HCT116 (cell line): ENCODE measurements at regions not wholly inside any gene's neighbourhood (a gene's known extent, or its start where the extent isn't known, plus 50 kb on each side); places are given as distances from the start of the nearest gene placed in this dataset.

Experiments used
- ATAC-seq: fragments of 200-7000 bp; cut with Tn5 transposase; 2 replicates; pipeline ENCODE4 v1.9.1; 2020; ENCODE audit warnings: mild to moderate bottlenecking, moderate library complexity
- BruUV-seq: library from RNA; stranded (reverse); fragments of 400-500 nt; replicated peaks from 2 replicates; lab custom pipeline; 2021; lab: Mats Ljungman, UMichigan
- CTCF ChIA-PET: fragments of 300-600 bp; sonication (Branson Sonifier 250); formaldehyde crosslinking; loops from one replicate; lab custom pipeline; 2021; ENCODE audit warnings: antibody characterized with exemption; lab: Charles Lee
- POLR2A ChIA-PET: fragments of 300-600, 350-600 bp; sonication (Branson Sonifier 250); formaldehyde crosslinking; loops from one replicate; lab custom pipeline; 2021; ENCODE audit warnings: antibody characterized with exemption; lab: Charles Lee
- RAD21 ChIA-PET, 2 experiments: fragments of 300-600 bp; sonication (Branson Sonifier 250); formaldehyde crosslinking; loops; one replicate each; lab custom pipeline; 2023; ENCODE audit warnings: low total read pairs in 2 of 2; ENCODE audit not compliant: uncharacterized antibody in 2 of 2, unreplicated experiment in 2 of 2, low non-redundant PET in 1 of 2; lab: Charles Lee
- DNase-seq: peaks from one replicate; pipeline ENCODE4 v3.0.0-alpha.2; 2010; ENCODE audit warnings: low read depth, low spot score
- H2AFZ ChIP-seq: fragments of 200-600 bp; shearing (Covaris generic), sonication (generic); 2 replicates; pipeline ENCODE4 v1.6.1; 2017; ENCODE audit warnings: low read depth, mixed run types, mixed read lengths, antibody characterized with exemption, low read length; ENCODE audit not compliant: poor library complexity, severe bottlenecking
- H3K27ac ChIP-seq: 2 replicates; pipeline ENCODE4 v1.5.1; 2012; ENCODE audit warnings: low read depth, low read length
- H3K27me3 ChIP-seq: fragments of 200-600 bp; sonication (generic); 2 replicates; pipeline ENCODE4 v1.6.1; 2016; ENCODE audit warnings: mixed run types, low read length, mixed read lengths; ENCODE audit not compliant: insufficient read depth
- H3K36me3 ChIP-seq, 2 experiments: fragments of 200-500 bp in 1 of 2; fragments of 200-600 bp in 1 of 2; sonication (Bioruptor generic) in 1 of 2; sonication (generic) in 1 of 2; 2 replicates each; pipeline versions ENCODE4 v1.5.1 to v1.6.1; 2014 to 2016; ENCODE audit warnings: low read length in 2 of 2, inconsistent platforms in 1 of 2, mixed read lengths in 1 of 2, mixed run types in 1 of 2; ENCODE audit not compliant: insufficient read depth in 2 of 2, control insufficient read depth in 1 of 2
- H3K4me1 ChIP-seq, 2 experiments: fragments of 200-600 bp in 1 of 2; sonication (generic) in 1 of 2; 2 replicates each; pipeline versions ENCODE4 v1.5.1 to v1.6.1; 2012 to 2017; ENCODE audit warnings: low read length in 2 of 2, inconsistent platforms in 1 of 2, mild to moderate bottlenecking in 1 of 2, mixed read lengths in 1 of 2, mixed run types in 1 of 2, moderate library complexity in 1 of 2; ENCODE audit not compliant: insufficient read depth in 2 of 2, control insufficient read depth in 1 of 2
- H3K4me2 ChIP-seq: fragments of 200-600 bp; sonication (generic); 2 replicates; pipeline ENCODE4 v1.6.1; 2017; ENCODE audit warnings: mixed run types, low read length, mixed read lengths
- H3K4me3 ChIP-seq, 2 experiments: fragments of 200-600 bp in 1 of 2; sonication (generic) in 1 of 2; replicated peaks in 1 of 2; 2 replicates each; pipeline ENCODE4 v1.5.1; 2011 to 2016; ENCODE audit warnings: low read length in 2 of 2, control low read depth in 1 of 2, low read depth in 1 of 2, mild to moderate bottlenecking in 1 of 2, mixed read lengths in 1 of 2, mixed run types in 1 of 2
- H3K79me2 ChIP-seq: fragments of 200-600 bp; sonication (generic); 2 replicates; pipeline ENCODE4 v1.6.1; 2017; ENCODE audit warnings: mild to moderate bottlenecking, mixed run types, low read length, moderate library complexity, mixed read lengths; ENCODE audit not compliant: insufficient read depth
- H3K9ac ChIP-seq: fragments of 200-600 bp; sonication (generic); 2 replicates; pipeline ENCODE4 v1.6.1; 2016; ENCODE audit warnings: low read length, mixed read lengths
- H3K9me2 ChIP-seq: fragments of 200-600 bp; sonication (generic), shearing (Covaris generic); 2 replicates; pipeline ENCODE4 v1.6.1; 2017; ENCODE audit warnings: mixed run types, mild to moderate bottlenecking, moderate library complexity; ENCODE audit not compliant: insufficient read depth
- H3K9me3 ChIP-seq, 2 experiments: fragments of 200-500 bp in 1 of 2; fragments of 200-600 bp in 1 of 2; sonication (Bioruptor generic) in 1 of 2; sonication (generic) in 1 of 2; 2 replicates each; pipeline ENCODE4 v1.6.1; 2014 to 2017; ENCODE audit warnings: low read length in 2 of 2, mixed read lengths in 2 of 2, inconsistent platforms in 1 of 2, low read depth in 1 of 2, mild to moderate bottlenecking in 1 of 2, mixed run types in 1 of 2, moderate library complexity in 1 of 2; ENCODE audit not compliant: control insufficient read depth in 1 of 2, insufficient read depth in 1 of 2
- H4K20me1 ChIP-seq: fragments of 200-600 bp; sonication (generic), shearing (Covaris generic); 2 replicates; pipeline ENCODE4 v1.6.1; 2017; ENCODE audit warnings: mixed run types, mild to moderate bottlenecking, moderate library complexity; ENCODE audit not compliant: insufficient read depth
- ATF3 ChIP-seq: IDR thresholded peaks from 2 replicates; pipeline ENCODE4 v1.6.1; 2012
- CBX3 ChIP-seq: IDR thresholded peaks from 2 replicates; pipeline ENCODE4 v1.6.1; 2012; ENCODE audit warnings: low read depth
- CTCF ChIP-seq, 3 experiments: fragments of 200-600 bp in 1 of 3; sonication (generic) in 1 of 3; IDR thresholded peaks in 2 of 3; conservative IDR thresholded peaks in 1 of 3; 2 replicates each; pipeline ENCODE4 v1.5.1; 2012 to 2017; ENCODE audit warnings: low read depth in 2 of 3, low read length in 2 of 3, antibody characterized with exemption in 1 of 3, borderline replicate concordance in 1 of 3, control low read depth in 1 of 3, mild to moderate bottlenecking in 1 of 3, mixed read lengths in 1 of 3, mixed run types in 1 of 3, moderate library complexity in 1 of 3; ENCODE audit not compliant: insufficient read depth in 1 of 3
- ELF1 ChIP-seq: IDR thresholded peaks from 2 replicates; pipeline ENCODE4 v1.6.1; 2012; ENCODE audit warnings: low read depth, borderline replicate concordance
- EZH2 ChIP-seq: fragments of 200-600 bp; sonication (generic); IDR thresholded peaks from 2 replicates; pipeline ENCODE4 v1.6.1; 2017; ENCODE audit warnings: antibody characterized with exemption, mixed run types
- EZH2phosphoT487 ChIP-seq: fragments of 200-600 bp; IDR thresholded peaks from 2 replicates; pipeline ENCODE4 v1.6.1; 2018; ENCODE audit warnings: antibody characterized with exemption, borderline replicate concordance
- JUND ChIP-seq: IDR thresholded peaks from 2 replicates; pipeline ENCODE4 v1.6.1; 2012
- MAX ChIP-seq: IDR thresholded peaks from 2 replicates; pipeline ENCODE4 v1.6.1; 2012
- POLR2A ChIP-seq: IDR thresholded peaks from 2 replicates; pipeline ENCODE4 v1.7.0; 2011; ENCODE audit warnings: borderline replicate concordance; ENCODE audit not compliant: insufficient read depth, insufficient read length; ENCODE audit errors: extremely low read depth
- POLR2AphosphoS5 ChIP-seq: IDR thresholded peaks from 2 replicates; pipeline ENCODE4 v1.6.1; 2011; ENCODE audit warnings: mild to moderate bottlenecking, low read depth, low read length, moderate library complexity
- RAD21 ChIP-seq: IDR thresholded peaks from 2 replicates; pipeline ENCODE4 v1.6.1; 2012; ENCODE audit warnings: low read depth, mild to moderate bottlenecking
- SIN3A ChIP-seq: IDR thresholded peaks from 2 replicates; pipeline ENCODE4 v1.6.1; 2012; ENCODE audit warnings: low read depth
- SP1 ChIP-seq: IDR thresholded peaks from 2 replicates; pipeline ENCODE4 v1.6.1; 2012; ENCODE audit warnings: low read depth
- TCF7L2 ChIP-seq: IDR thresholded peaks from 2 replicates; pipeline ENCODE4 v1.7.0; 2011; ENCODE audit warnings: borderline replicate concordance, inconsistent platforms; ENCODE audit not compliant: insufficient read depth, insufficient read length; ENCODE audit errors: extremely low read depth
- YY1 ChIP-seq: IDR thresholded peaks from 2 replicates; pipeline ENCODE4 v1.6.1; 2011; ENCODE audit warnings: low read length, low read depth, moderate library complexity, mild to moderate bottlenecking; ENCODE audit not compliant: insufficient replicate concordance; ENCODE audit errors: extremely low read depth
- ZBTB33 ChIP-seq: IDR thresholded peaks from 2 replicates; pipeline ENCODE4 v1.6.1; 2011; ENCODE audit warnings: mild to moderate bottlenecking, low read length, moderate library complexity; ENCODE audit not compliant: insufficient replicate concordance; ENCODE audit errors: extremely low read depth
- ZFX ChIP-seq: fragments of 450-650 bp; IDR thresholded peaks from 2 replicates; pipeline ENCODE4 v1.6.1; 2017
- intact Hi-C: fragments of 100-400 bp; cut with micrococcal nuclease; formaldehyde crosslinking; loops from 2 replicates; pipeline ENCODE4 v1.10.0; 2022

- no peak for TF ChIP-seq POLR2A
- TF ChIP-seq, all 23 proteins: peak for 0
Observed at GRCh38 chr18:41128126-41128525, 826.9 kb upstream of the PIK3C3 start (continued).

GRCh38 chr18:41126541-41127235 lies 828.3 kb upstream of the PIK3C3 start:
- DNase-seq (no peak), ATAC-seq (no peak)
- no TSS peak for BruUV-seq
- Histone ChIP-seq H3K4me2 (no peak overlapping the region), H3K4me1 (no peaks in the 10 kb centered on the region), H3K36me3 (no peaks in the 10 kb centered on the region), H3K9me2 (no peaks in the 10 kb centered on the region), H3K4me3 (no peak overlapping the region), H3K9ac (no peak overlapping the region), H4K20me1 (no peaks in the 10 kb centered on the region), H3K79me2 (no peaks in the 10 kb centered on the region), H3K27ac (no peak overlapping the region), H2AFZ (no peak overlapping the region), H3K9me3 (peaks cover 12 to 16% of the 10 kb centered on the region in 2 experiments; a peak in 3 of 4 replicates), H3K27me3 (no peaks in the 10 kb centered on the region)
- RAD21 ChIA-PET = no interaction called here
- intact Hi-C loops = no loop called here
- POLR2A ChIA-PET = no interaction called here
- no peak for TF ChIP-seq ATF3
- TF ChIP-seq SP1 = no peak
- no peak for TF ChIP-seq JUND
- TF ChIP-seq EZH2phosphoT487 = no peak
- TF ChIP-seq RAD21 = no peak
- TF ChIP-seq POLR2AphosphoS5 = no peak
- no peak for TF ChIP-seq ZFX
- no peak for TF ChIP-seq EZH2
- TF ChIP-seq TCF7L2 = no peak
- TF ChIP-seq ZBTB33 = no peak
- TF ChIP-seq CTCF (IDR thresholded peaks at IDR 0.05 in 2 of 3, conservative IDR thresholded peaks at IDR 0.05 in 1 of 3; ENCODE audit: borderline replicate concordance in 1 of 3, insufficient read depth in 1 of 3, low read depth in 2 of 3, low read length in 2 of 3) = no peak
- no peak for TF ChIP-seq POLR2A
- no peak for TF ChIP-seq YY1
- TF ChIP-seq ELF1 = no peak
- TF ChIP-seq CBX3 = no peak
- no peak for TF ChIP-seq MAX
- TF ChIP-seq SIN3A = no peak
- CTCF ChIA-PET = no interaction called here
